ENCODE measurements at regions not wholly inside any gene's neighbourhood (a gene's known extent, or its start where the extent isn't known, plus 50 kb on each side); places are given as distances from the start of the nearest gene placed in this dataset.

DNA sequence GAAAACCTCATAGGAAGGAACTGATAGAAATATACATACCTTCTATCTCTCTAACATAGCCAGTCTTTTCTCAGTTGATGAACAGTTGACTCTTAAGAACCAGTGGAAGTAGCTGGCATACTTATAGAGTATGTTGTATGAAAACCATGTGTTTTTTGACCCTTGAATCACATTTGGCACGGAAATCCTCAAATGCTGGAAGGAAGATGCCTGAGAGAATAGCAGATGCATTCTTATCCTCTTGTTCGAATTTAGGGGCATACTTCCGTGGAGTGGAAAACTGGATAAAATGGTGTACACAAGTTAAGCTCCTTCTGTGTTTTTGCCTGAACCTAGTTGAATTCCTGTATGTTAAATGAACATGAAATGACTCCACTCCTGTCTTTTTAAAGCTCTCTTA lies 145.5 kb downstream of the PCDH7 start:
- H2BK5ac ChIP-seq (ENCODE audit: insufficient read length, low read length), result no peak overlapping the region
- no peaks in the 10 kb centered on the region for H3K23me2 ChIP-seq (ENCODE audit: insufficient read length, low read depth, low read length, poor library complexity, severe bottlenecking)
- no peak for DNase-seq
- Mint-ChIP-seq H3K9me3 (no peaks in the 10 kb centered on the region; a peak in 2 of 5 replicates), H3K27me3 (ENCODE audit: low read depth) (no peaks in the 10 kb centered on the region), H3K27ac (no peak overlapping the region), H3K4me3 (no peak overlapping the region), H3K4me1 (peaks cover 6 to 11% of the 10 kb centered on the region in 2 experiments), H3K36me3 (ENCODE audit: insufficient read depth in 1 of 3, low read depth in 3 of 3) (no peaks in the 10 kb centered on the region; a peak in 1 of 7 replicates)
- H3K9ac ChIP-seq (ENCODE audit: extremely low read depth, insufficient read length, low read length), result no peak overlapping the region
- H3K79me2 ChIP-seq (ENCODE audit: insufficient read depth, low read length), result no peaks in the 10 kb centered on the region
- no peak overlapping the region for H2BK12ac ChIP-seq (ENCODE audit: insufficient read length, low read depth, low read length)
- WGBS (ENCODE audit: extremely low coverage, insufficient read length, low lambda C conversion rate), result no CpG with 5 or more reads among the region's 3 CpGs
- no peak overlapping the region for H3K4ac ChIP-seq (ENCODE audit: low read depth, low read length)
- H3K23ac ChIP-seq (ENCODE audit: insufficient read length, low read depth, low read length), result no peak overlapping the region
- H3K27me3 ChIP-seq (ENCODE audit: insufficient read depth, low read length), result no peaks in the 10 kb centered on the region; the same call in 1 of the 2 replicates
- no peak overlapping the region for H2BK15ac ChIP-seq (ENCODE audit: low read depth, low read length)
- no peak overlapping the region for H2AFZ ChIP-seq (ENCODE audit: low read length)
- no peak overlapping the region for H3K18ac ChIP-seq (ENCODE audit: insufficient read length, low read depth, low read length)
- no peak overlapping the region for H3T11ph ChIP-seq (ENCODE audit: low read length)
- no peaks in the 10 kb centered on the region for H3K4me1 ChIP-seq (ENCODE audit: insufficient read depth, low read length)
- no peak overlapping the region for H3K56ac ChIP-seq (ENCODE audit: insufficient read length, low read depth, low read length)
- H4K20me1 ChIP-seq (ENCODE audit: control insufficient read depth, insufficient read depth, insufficient read length), result no peaks in the 10 kb centered on the region
- H3K4me2 ChIP-seq (ENCODE audit: insufficient read depth, insufficient read length, low read length), result no peak overlapping the region
- no peaks in the 10 kb centered on the region for H3K9me3 ChIP-seq (ENCODE audit: control insufficient read depth, low read depth, low read length)
- no peaks in the 10 kb centered on the region for H3K79me1 ChIP-seq (ENCODE audit: insufficient read depth, low read depth, low read length, poor library complexity, severe bottlenecking)
- H4K5ac ChIP-seq (ENCODE audit: insufficient read length, low read depth, low read length), result no peak overlapping the region
- H2AK5ac ChIP-seq (ENCODE audit: insufficient read length, low read length), result no peak overlapping the region
- H4K91ac ChIP-seq (ENCODE audit: insufficient read length, low read depth, low read length), result no peak overlapping the region
- no peak overlapping the region for H4K8ac ChIP-seq (replicated peaks; ENCODE audit: insufficient read length, low read depth, low read length)
- no peak overlapping the region for H3K14ac ChIP-seq (ENCODE audit: insufficient read depth, low read length)
- H2BK20ac ChIP-seq (ENCODE audit: low read depth, low read length, poor library complexity, severe bottlenecking), result no peak overlapping the region
- TF ChIP-seq, protein P1, sequence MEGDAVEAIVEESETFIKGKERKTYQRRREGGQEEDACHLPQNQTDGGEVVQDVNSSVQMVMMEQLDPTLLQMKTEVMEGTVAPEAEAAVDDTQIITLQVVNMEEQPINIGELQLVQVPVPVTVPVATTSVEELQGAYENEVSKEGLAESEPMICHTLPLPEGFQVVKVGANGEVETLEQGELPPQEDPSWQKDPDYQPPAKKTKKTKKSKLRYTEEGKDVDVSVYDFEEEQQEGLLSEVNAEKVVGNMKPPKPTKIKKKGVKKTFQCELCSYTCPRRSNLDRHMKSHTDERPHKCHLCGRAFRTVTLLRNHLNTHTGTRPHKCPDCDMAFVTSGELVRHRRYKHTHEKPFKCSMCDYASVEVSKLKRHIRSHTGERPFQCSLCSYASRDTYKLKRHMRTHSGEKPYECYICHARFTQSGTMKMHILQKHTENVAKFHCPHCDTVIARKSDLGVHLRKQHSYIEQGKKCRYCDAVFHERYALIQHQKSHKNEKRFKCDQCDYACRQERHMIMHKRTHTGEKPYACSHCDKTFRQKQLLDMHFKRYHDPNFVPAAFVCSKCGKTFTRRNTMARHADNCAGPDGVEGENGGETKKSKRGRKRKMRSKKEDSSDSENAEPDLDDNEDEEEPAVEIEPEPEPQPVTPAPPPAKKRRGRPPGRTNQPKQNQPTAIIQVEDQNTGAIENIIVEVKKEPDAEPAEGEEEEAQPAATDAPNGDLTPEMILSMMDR (conservative IDR thresholded peaks at IDR 0.05), result no peak
- H3K27ac ChIP-seq (ENCODE audit: insufficient read length, low read depth, low read length), result no peak overlapping the region
- no peak overlapping the region for H2BK120ac ChIP-seq (ENCODE audit: low read depth, low read length, poor library complexity, severe bottlenecking)

Measured in H9 (cell line).